BE2C (cell line): ENCODE measurements at regions not wholly inside any gene's neighbourhood (a gene's known extent, or its start where the extent isn't known, plus 50 kb on each side); places are given as distances from the start of the nearest gene placed in this dataset.
A peak's percentile ranks its signal among the peaks of the same experiment; 100 is the strongest.

ENCODE experiments used
- DNase-seq: peaks from one replicate; pipeline ENCODE4 v3.0.0-alpha.2; 2020
- H3K27me3 ChIP-seq: fragments of 250-450 bp; sonication (Bioruptor Pico); 2 replicates; pipeline ENCODE4 v1.5.1; 2020; ENCODE audit warnings: mild to moderate bottlenecking
- H3K36me3 ChIP-seq: fragments of 250-450 bp; sonication (Bioruptor Pico); 2 replicates; pipeline ENCODE4 v1.5.1; 2020; ENCODE audit warnings: mild to moderate bottlenecking
- H3K4me1 ChIP-seq: fragments of 250-450 bp; sonication (Bioruptor Pico); 2 replicates; pipeline ENCODE4 v1.5.1; 2020
- H3K4me3 ChIP-seq: 2 replicates; pipeline ENCODE4 v1.5.1; 2011; ENCODE audit warnings: low read depth, low read length
- H3K9me3 ChIP-seq: fragments of 250-450 bp; sonication (Bioruptor Pico); 2 replicates; pipeline ENCODE4 v1.5.1; 2020
- CTCF ChIP-seq: IDR thresholded peaks from 2 replicates; pipeline ENCODE4 v1.5.1; 2012; ENCODE audit warnings: mild to moderate bottlenecking, low read depth, low read length

DNA sequence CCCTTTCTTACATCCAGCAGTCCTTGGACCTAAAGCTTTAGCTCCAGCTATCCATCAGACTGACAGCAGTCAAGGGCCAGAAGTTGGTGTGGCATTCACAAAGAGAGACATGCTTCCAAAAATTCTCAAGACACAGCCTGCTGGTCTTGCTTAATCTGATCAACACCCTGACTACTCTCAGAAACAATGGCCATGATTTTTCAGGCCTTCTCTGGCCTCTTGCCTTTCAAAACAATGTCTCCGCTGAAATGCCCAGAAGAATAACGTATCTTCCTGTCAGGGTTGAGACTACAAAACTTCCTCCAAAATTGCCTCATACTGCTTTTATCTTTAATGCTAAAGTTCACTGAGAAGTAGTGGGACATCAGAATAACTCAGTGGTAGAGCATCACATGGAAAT, 205.4 kb upstream of the SETMAR start:
- H3K4me3 ChIP-seq: no peak overlapping the region
- H3K36me3 ChIP-seq: no peaks in the 10 kb centered on the region
- no peak for TF ChIP-seq CTCF
- no peak for DNase-seq
- no peaks in the 10 kb centered on the region for H3K9me3 ChIP-seq
- H3K27me3 ChIP-seq: no peaks in the 10 kb centered on the region
- no peaks in the 10 kb centered on the region for H3K4me1 ChIP-seq

DNA sequence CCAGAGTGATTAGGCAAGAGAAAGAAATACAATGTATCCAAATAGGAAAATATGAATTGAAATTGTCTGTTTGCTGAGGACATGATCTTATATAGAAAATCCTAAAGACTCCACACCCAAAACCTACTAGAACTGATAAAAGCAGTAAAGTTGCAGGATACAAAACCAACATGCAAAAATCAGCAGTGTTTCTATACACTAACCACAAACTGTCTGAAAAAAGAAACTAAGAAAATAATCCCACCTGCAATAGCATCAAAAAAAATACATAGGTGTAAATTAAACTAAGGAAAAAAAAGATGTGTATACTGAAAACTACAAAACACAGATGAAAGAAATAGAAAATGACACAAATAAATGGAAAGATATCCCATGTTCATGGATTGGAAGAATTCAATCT, 203.6 kb upstream of the SETMAR start:
- Histone ChIP-seq H3K4me1 (no peaks in the 10 kb centered on the region), H3K36me3 (no peaks in the 10 kb centered on the region), H3K4me3 (no peak overlapping the region), H3K9me3 (no peaks in the 10 kb centered on the region), H3K27me3 (no peaks in the 10 kb centered on the region)
- TF ChIP-seq CTCF: no peak
- DNase-seq: no peak

DNA sequence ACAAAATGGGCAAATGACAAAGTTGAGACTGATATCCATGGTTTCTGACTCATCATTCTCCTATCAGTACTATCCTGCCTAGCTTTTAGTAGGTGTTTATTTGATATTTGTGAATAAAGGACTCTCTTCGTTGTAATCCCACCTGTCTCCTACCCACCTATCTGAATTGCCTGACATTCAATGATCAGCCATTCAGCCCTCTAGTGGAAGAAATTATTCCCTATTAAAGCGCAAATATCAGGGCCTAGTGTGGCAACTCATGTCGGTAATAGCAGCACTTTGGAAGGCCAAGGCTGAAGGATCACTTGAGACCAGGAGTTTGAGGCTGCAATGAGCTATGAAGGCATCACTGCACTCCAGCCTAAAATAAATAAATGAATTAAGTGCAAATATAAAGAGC, 195.7 kb upstream of the SETMAR start:
- Histone ChIP-seq H3K4me3 (no peak overlapping the region), H3K9me3 (no peaks in the 10 kb centered on the region), H3K4me1 (no peaks in the 10 kb centered on the region), H3K27me3 (no peaks in the 10 kb centered on the region), H3K36me3 (no peaks in the 10 kb centered on the region)
- TF ChIP-seq CTCF: 0 out of 2 replicates have a peak, but pooled peaks have one; percentile 5
- no peak for DNase-seq

GRCh38 chr3:4113811-4114522, 189.2 kb upstream of the SETMAR start:
- DNase-seq: no peak
- Histone ChIP-seq H3K36me3 (no peaks in the 10 kb centered on the region), H3K4me1 (no peaks in the 10 kb centered on the region), H3K27me3 (no peaks in the 10 kb centered on the region), H3K4me3 (no peak overlapping the region), H3K9me3 (no peaks in the 10 kb centered on the region)
- TF ChIP-seq CTCF: no peak

DNA sequence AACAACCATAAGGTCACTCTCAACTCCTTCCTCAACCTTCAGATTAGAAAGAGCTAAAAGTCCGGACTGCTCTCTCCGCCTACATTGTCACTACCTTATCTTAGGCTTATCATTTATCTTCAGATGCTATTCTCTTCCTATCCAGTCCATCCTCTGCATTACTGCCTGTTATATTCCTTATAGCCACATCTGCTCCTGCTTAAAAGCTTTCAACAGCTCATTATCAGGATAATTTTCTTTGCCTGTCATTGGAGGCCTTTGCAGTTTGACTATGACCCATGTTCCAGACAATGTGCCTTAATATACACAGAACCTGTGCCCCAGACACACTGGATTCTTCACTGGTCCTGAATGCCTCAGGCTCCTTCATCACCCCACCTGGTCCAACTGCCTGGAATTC, 184.1 kb upstream of the SETMAR start:
- H3K36me3 ChIP-seq: no peaks in the 10 kb centered on the region
- DNase-seq: no peak
- TF ChIP-seq CTCF: no peak
- no peaks in the 10 kb centered on the region for H3K9me3 ChIP-seq
- no peaks in the 10 kb centered on the region for H3K27me3 ChIP-seq
- no peaks in the 10 kb centered on the region for H3K4me1 ChIP-seq
- no peak overlapping the region for H3K4me3 ChIP-seq

DNA sequence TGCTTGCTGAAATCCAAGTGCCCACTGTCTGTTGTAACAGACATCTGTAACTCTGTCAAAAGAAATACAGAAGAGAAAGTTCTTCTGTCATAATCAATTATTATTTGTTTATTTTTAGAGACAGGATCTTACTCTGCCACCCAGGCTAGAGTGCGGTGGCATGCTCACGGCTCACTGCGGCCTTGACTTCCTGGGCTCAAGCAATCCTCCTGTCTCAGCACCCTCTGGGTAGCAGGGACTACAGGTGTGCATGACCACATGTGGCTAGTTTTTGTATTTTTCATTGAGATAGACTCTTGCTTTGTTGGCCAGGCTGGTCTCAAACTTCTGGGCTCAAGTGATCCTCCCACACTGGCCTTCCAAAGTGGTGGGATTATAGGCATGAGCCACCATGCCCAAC, 177.6 kb upstream of the SETMAR start:
- no peaks in the 10 kb centered on the region for H3K9me3 ChIP-seq
- no peaks in the 10 kb centered on the region for H3K4me1 ChIP-seq
- no peaks in the 10 kb centered on the region for H3K36me3 ChIP-seq
- TF ChIP-seq CTCF: no peak
- no peak for DNase-seq
- no peak overlapping the region for H3K4me3 ChIP-seq
- H3K27me3 ChIP-seq: no peaks in the 10 kb centered on the region
